Type B pancreatic cell (in vitro differentiated cells): ENCODE measurements at regions not wholly inside any gene's neighbourhood (a gene's known extent, or its start where the extent isn't known, plus 50 kb on each side); places are given as distances from the start of the nearest gene placed in this dataset.

Experiments used
- DNase-seq: peaks from one replicate; pipeline ENCODE4 v3.0.0; 2021; ENCODE audit warnings: mixed read lengths; ENCODE audit not compliant: unreplicated experiment; ENCODE audit errors: extremely low spot score
- H3K27ac Mint-ChIP-seq: 2 replicates; pipeline ENCODE4 v1.8.0; 2021; ENCODE audit warnings: mild to moderate bottlenecking, mixed read lengths
- H3K27me3 Mint-ChIP-seq: 2 replicates; pipeline ENCODE4 v1.8.0; 2021; ENCODE audit warnings: mixed read lengths
- H3K36me3 Mint-ChIP-seq: 2 replicates; pipeline ENCODE4 v1.8.0; 2021; ENCODE audit warnings: mixed read lengths
- H3K4me1 Mint-ChIP-seq: one replicate; pipeline ENCODE4 v1.8.0; 2021; ENCODE audit warnings: mixed read lengths; ENCODE audit not compliant: unreplicated experiment
- H3K4me3 Mint-ChIP-seq: 2 replicates; pipeline ENCODE4 v1.8.0; 2021; ENCODE audit warnings: mild to moderate bottlenecking, mixed read lengths
- H3K9me3 Mint-ChIP-seq: 2 replicates; pipeline ENCODE4 v1.8.0; 2021; ENCODE audit warnings: mixed read lengths
- CTCF ChIP-seq: fragments of 200-600 bp; sonication (generic); conservative IDR thresholded peaks from 2 replicates; pipeline ENCODE4 v1.5.0; 2021; ENCODE audit warnings: antibody characterized with exemption, mild to moderate bottlenecking

GRCh38 chr2:134782107-134782506 lies 56.3 kb upstream of the ACMSD start:
- no peak for TF ChIP-seq CTCF
- Mint-ChIP-seq H3K36me3 (no peaks in the 10 kb centered on the region), H3K4me3 (no peak overlapping the region), H3K27ac (no peak overlapping the region), H3K9me3 (no peaks in the 10 kb centered on the region), H3K27me3 (no peaks in the 10 kb centered on the region), H3K4me1 (peaks cover 4% of the 10 kb centered on the region)
- DNase-seq, result no peak

GRCh38 chr2:134782792-134783191 lies 55.6 kb upstream of the ACMSD start:
- no peak for DNase-seq

GRCh38 chr2:134783912-134784311 lies 54.5 kb upstream of the ACMSD start:
- Mint-ChIP-seq H3K27me3 (no peaks in the 10 kb centered on the region), H3K36me3 (no peaks in the 10 kb centered on the region), H3K4me1 (peaks cover 4% of the 10 kb centered on the region), H3K27ac (no peak overlapping the region), H3K4me3 (no peak overlapping the region), H3K9me3 (no peaks in the 10 kb centered on the region)
- no peak for DNase-seq
- no peak for TF ChIP-seq CTCF

More at GRCh38 chr2:134782792-134783191, 55.6 kb upstream of the ACMSD start:
- Mint-ChIP-seq H3K36me3 (no peaks in the 10 kb centered on the region), H3K27me3 (no peaks in the 10 kb centered on the region), H3K27ac (no peak overlapping the region), H3K9me3 (no peaks in the 10 kb centered on the region), H3K4me1 (peaks cover 4% of the 10 kb centered on the region), H3K4me3 (no peak overlapping the region)
- TF ChIP-seq CTCF, result peak; percentile 75

- Mint-ChIP-seq H3K9me3 (no peaks in the 10 kb centered on the region), H3K4me1 (peaks cover 4% of the 10 kb centered on the region), H3K36me3 (no peaks in the 10 kb centered on the region), H3K27ac (no peak overlapping the region), H3K27me3 (no peaks in the 10 kb centered on the region), H3K4me3 (no peak overlapping the region)
- TF ChIP-seq CTCF, result no peak
- no peak for DNase-seq
Measured at GRCh38 chr2:134785659-134786430, 52.6 kb upstream of the ACMSD start.

GRCh38 chr2:134788417-134788816 lies 50.0 kb upstream of the ACMSD start:
- Mint-ChIP-seq H3K4me3 (no peak overlapping the region), H3K9me3 (no peaks in the 10 kb centered on the region), H3K36me3 (no peaks in the 10 kb centered on the region), H3K27ac (no peak overlapping the region), H3K27me3 (no peaks in the 10 kb centered on the region), H3K4me1 (peaks cover 5% of the 10 kb centered on the region)
- TF ChIP-seq CTCF, result no peak
- DNase-seq, result no peak
